ENCODE measurements at regions not wholly inside any gene's neighbourhood (a gene's known extent, or its start where the extent isn't known, plus 50 kb on each side); places are given as distances from the start of the nearest gene placed in this dataset.

GRCh38 chr15:59879506-59880265, 124.4 kb upstream of the FOXB1 start:
- no peak for TF ChIP-seq CTCF (IDR thresholded peaks at IDR 0.05)
- no peak for TF ChIP-seq POLR2A (IDR thresholded peaks at IDR 0.05)

Measured in lower leg skin (tissue), 3 donors.